Jurkat, Clone E6-1 (cell line): ENCODE measurements at regions not wholly inside any gene's neighbourhood (a gene's known extent, or its start where the extent isn't known, plus 50 kb on each side); places are given as distances from the start of the nearest gene placed in this dataset.

Experiments
- DNase-seq: peaks from one replicate; pipeline ENCODE4 v3.0.0-alpha.2; 2011; ENCODE audit warnings: low read depth, low spot score
- H3K4me3 ChIP-seq: 2 replicates; pipeline ENCODE4 v1.5.1; 2011; ENCODE audit warnings: mild to moderate bottlenecking, low read length, control low read depth, moderate library complexity

DNA sequence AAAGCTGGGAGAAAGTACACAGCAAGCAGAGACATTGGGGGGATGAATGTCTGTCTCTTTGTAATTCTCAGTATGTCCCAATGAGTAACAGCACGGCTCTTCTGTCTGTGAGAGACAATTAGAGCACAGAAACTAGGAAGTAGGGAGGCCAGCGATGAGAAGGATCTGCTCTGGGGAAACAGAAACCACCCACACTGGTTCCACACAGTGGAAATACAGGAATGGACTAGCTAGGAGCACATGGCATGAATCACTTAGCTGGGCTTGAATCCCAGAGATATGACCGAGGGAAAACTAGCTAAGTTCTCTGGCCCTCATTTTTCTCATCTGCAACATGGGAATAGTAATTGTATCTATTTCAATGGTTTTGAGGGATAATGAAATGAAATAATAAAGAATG is 895.9 kb downstream of the TLE4 start:
- H3K4me3 ChIP-seq: no peak overlapping the region
- no peak for DNase-seq

DNA sequence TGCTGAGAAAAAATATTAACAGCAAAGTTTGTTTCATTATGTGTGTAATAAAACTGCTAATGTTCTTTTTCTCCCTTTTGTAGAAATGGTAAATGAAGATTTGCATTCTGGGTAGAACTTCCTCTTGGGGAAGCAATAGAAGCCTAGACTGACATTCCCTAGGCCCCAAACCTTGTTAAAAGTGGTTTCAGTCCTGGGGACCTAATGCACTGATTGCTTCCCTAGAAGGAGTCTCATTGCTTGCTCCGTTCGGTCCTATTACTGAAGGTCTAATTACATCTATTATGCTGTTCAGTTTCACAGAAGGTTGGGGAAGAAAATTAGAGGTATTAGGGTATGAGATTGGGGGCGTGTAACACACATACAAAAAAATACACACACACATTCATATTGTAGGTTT is 893.8 kb downstream of the TLE4 start:
- no peak for DNase-seq
- H3K4me3 ChIP-seq: no peak overlapping the region

GRCh38 chr9:80449513-80449912 is 877.7 kb downstream of the TLE4 start:
- DNase-seq: no peak
- H3K4me3 ChIP-seq: no peak overlapping the region

GRCh38 chr9:80448996-80449395 is 877.2 kb downstream of the TLE4 start:
- DNase-seq: no peak
- no peak overlapping the region for H3K4me3 ChIP-seq

DNA sequence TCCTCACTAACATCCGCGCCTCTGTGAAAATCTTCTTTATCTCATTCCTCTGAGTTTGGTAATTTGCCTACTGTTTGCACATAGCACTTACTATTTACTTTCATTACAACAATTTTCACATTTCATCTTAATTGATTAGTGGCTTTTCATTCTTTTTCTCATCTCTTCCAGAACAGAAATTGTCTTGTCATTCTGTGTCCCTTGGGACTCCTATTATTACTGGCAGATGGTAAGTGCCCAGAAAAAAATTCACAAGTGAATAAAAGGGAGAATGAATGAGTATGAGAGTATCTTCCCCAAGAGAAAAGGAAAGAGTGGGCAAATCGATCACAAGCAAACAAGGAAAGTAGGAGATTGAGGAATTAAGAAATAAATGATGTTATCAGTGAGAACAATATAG is 876.1 kb downstream of the TLE4 start:
- no peak for DNase-seq
- no peak overlapping the region for H3K4me3 ChIP-seq

DNA sequence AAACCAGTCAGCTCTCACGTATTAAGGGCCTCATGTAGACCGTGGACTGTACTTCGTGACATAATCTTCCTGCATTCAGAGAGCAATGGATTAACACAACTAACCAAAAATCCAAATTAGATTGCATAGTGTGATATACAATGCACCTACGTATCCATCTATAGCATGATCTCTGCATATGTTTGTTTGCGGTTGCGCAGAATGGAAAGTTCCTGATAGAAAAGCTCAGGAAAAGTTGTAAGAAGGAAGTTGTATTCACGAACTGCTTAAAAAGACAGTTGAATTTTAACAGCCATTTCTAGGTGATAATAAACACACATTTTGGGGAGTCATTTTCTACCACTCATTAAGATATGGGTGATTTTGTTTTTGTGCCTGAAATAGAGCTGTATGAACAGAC is 869.0 kb downstream of the TLE4 start:
- no peak for DNase-seq
- no peak overlapping the region for H3K4me3 ChIP-seq

DNA sequence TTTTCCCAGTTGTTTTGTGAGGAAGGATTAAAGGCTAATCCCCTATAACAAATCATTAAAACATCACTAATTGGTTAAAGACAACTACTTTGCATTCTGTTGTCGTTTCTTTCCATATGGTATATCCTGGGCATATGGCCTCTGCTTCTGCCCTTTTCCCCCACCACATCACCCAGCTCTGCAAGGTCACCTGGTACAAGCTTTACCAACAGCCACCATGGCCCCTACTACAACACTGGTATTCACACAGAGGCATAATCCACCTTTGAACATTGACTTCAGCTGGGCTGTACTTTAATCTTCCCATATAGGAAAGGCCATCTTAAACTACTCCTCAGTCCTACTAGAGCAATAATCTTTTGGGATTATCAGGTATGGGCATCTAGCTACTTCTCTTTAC is 866.1 kb downstream of the TLE4 start:
- DNase-seq: no peak

DNA sequence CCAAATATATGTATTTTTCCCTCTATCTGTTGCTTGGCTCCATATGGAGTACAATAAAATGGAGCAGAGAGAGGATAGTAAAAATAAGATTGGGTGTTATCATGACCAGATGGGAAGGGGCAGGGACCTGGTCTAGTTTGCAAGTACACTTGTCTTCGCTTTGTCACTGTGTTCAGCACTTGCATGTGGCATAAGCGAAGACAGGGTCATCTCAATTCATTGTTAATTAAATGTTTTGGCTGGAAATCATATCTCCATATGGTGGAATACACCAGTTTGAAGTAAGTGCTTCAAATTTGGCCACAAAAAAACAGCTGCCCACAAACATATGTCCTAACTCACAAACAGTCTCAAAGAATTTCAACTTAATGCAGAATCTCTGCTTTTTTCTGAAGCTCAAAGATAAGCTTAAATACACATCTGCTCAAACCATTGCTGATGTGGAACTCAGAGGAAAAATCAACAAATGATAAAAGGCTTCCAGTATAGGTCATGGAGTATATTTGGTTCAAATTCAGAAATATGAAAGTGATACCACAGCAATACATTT is 865.4 kb downstream of the TLE4 start:
- no peak for DNase-seq
- no peak overlapping the region for H3K4me3 ChIP-seq

More for the DNA sequence above, 866.1 kb downstream of the TLE4 start:
- no peak overlapping the region for H3K4me3 ChIP-seq

DNA sequence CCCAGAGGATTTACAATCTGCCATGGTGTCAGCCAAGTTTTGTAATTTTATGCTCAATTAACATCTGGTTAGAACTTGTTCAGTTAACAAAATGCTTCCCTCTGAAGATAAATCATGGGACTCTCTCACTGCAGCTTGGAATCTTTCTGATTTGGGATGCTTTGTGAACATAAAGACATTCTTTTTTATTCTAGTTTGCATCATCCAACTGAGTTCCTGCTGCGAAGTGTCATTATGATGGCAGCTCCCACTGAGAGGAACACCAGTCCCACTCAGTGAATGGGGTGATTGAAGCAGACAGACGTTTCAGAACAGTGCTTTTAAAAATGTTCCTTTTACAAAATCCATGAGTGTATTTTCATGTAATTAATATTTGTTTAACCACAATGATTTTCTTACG is 863.8 kb downstream of the TLE4 start:
- no peak for DNase-seq
- H3K4me3 ChIP-seq: no peak overlapping the region

GRCh38 chr9:80426992-80427391 is 855.2 kb downstream of the TLE4 start:
- H3K4me3 ChIP-seq: no peak overlapping the region
- no peak for DNase-seq

DNA sequence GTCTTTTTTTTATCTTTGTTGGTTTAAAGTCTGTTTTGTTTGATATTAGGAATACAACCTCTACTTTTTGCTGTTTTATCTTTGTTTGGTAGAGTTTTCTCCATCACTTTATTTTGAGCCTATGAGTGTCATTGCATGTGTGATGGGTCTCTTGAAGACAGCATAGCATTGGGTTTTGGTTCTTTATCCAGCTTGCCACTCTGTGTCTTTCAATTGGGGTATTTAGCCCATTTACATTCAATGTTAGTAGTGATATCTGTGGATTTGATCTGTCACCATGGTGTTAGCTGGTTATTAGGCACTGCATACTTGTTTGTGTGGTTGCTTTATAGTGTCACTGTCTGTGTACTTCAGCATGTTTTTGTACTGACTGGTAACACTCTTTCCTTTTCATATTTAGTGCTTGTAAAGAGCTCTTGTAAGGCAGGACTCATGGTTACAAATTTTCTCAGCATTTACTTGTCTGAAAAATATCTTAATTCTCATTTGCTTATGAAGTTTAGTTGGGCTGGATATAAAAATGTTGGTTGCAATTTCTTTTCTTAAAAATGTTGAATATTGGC is 845.5 kb downstream of the TLE4 start:
- H3K4me3 ChIP-seq: no peak overlapping the region
- no peak for DNase-seq

DNA sequence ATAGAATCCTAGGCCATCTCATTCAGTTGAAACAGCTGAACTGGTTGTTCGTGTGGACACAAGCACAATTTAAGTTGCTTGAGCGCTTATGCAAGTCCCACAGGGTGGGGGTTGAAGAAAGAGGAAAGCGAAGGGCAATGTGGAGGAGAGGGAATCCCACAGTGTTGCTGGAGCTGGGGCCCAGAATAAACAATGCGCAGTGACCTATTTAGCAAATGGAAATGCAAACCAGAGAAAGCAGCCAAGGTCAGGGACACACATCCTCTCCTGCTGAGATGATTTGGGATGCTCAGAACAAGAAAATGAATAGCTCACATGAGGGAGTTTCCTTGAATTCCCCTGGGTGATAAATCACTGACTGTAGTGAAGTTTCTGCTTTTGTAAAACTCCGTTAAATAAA is 838.3 kb downstream of the TLE4 start:
- H3K4me3 ChIP-seq: no peak overlapping the region
- DNase-seq: no peak

- no peak overlapping the region for H3K4me3 ChIP-seq
- no peak for DNase-seq
Observed at GRCh38 chr9:80407220-80407619, 835.5 kb downstream of the TLE4 start.

GRCh38 chr9:80401243-80401642 is 829.5 kb downstream of the TLE4 start:
- H3K4me3 ChIP-seq: no peak overlapping the region
- no peak for DNase-seq

DNA sequence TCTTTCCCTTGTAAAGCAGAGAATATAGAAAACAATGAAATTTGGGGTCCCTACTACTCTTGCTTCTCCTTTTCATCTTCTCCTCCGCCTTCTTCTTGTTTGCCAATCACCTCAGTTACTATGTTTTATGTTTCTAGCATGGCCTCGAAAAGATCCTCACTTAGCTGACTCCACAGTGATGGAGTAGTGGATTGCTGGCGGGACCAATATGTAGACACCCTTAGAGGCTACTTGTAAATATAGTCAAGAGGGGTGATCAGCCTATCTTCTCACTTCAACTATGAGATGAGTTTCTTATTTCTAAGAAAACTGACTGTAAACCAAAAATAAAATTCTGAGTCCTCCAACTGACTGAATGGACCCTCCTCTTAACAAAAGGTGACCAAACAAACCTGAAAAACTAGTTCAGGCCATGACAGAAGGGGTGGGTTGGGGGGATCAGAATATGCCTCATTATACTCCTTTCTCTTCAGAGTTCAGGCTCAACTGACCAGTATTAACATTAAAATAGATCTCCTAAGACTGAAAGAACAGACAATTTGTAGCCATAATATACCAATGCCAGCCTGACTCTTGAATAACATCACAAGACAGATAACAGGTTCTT is 829.0 kb downstream of the TLE4 start:
- H3K4me3 ChIP-seq: no peak overlapping the region
- DNase-seq: no peak

GRCh38 chr9:80399606-80400005 is 827.8 kb downstream of the TLE4 start:
- H3K4me3 ChIP-seq: no peak overlapping the region
- no peak for DNase-seq

- no peak for DNase-seq
- no peak overlapping the region for H3K4me3 ChIP-seq
Observed at GRCh38 chr9:80387828-80388227, 816.1 kb downstream of the TLE4 start.

DNA sequence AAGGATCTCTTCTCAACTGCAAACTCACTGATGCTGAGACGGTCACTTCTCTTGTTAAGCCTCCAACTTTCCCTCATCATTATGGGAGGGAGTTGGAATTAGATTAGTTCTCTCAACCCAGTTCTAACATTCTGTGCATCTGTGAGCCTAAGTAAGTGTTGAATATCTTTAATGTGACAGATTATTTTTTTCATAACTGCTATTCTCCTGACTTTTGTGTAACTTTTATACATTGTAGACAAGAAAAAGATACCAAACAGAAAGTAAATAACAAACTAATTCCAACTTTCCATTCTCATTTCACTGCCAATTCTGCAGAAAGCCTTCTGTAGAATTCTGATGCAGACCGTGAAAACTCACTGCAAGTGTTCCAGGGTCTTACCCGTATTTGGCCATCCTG is 813.5 kb downstream of the TLE4 start:
- H3K4me3 ChIP-seq: no peak overlapping the region
- DNase-seq: no peak

DNA sequence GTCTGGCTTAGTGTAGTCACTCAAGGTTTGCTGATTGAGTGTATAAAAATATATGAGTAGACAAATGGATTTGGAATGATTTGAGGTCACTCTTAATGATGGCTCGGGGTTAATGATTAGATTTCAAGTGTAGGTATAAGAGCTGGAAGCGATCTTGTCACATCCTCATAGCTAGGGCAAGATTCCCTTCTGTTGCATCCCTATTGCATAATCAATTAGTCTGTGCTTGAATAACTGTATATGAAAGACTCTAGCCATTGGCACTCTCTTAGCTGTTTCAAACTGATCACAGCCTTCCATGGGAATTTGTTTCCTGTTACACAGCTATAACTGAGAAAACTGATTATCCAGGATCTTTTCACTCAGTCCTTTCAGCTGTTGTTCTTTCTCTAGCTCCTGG is 811.6 kb downstream of the TLE4 start:
- no peak overlapping the region for H3K4me3 ChIP-seq
- no peak for DNase-seq

- H3K4me3 ChIP-seq: no peak overlapping the region
- DNase-seq: no peak
Observed at GRCh38 chr9:80382211-80382891, 810.6 kb downstream of the TLE4 start.

GRCh38 chr9:80380301-80380700 is 808.5 kb downstream of the TLE4 start:
- H3K4me3 ChIP-seq: no peak overlapping the region
- DNase-seq: no peak
